T-helper 1 cell (primary cell): ENCODE measurements at regions not wholly inside any gene's neighbourhood (a gene's known extent, or its start where the extent isn't known, plus 50 kb on each side); places are given as distances from the start of the nearest gene placed in this dataset.
"Not testable (repeated sequence)": the region's sequence is repeated elsewhere in the genome, so short reads cannot be mapped to it uniquely, and the experiment has no call there.

Source experiments
- DNase-seq, 5 donors: peaks; one replicate each; pipeline ENCODE4 v3.0.0-alpha.2; 2012 to 2020

DNA sequence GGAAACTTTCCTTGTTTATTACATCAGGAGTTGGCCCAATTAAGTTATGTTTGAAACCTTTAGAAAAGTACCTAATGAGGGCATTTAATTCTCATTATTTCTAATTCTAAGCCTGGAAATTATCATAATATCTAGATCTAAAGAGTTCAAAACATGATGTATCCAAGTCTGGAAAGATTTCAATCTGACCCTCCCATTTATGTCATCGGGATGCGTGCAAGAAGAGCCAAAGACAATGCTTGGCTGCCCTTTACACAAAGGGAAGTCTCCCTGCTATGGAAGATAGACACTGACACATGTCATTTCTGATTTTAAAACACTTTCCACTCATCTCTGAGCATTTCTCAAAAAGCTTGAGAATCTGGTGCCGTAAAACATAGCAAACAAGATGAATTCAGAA is 222.4 kb downstream of the ANTXR2 start:
- DNase-seq, result no peak

DNA sequence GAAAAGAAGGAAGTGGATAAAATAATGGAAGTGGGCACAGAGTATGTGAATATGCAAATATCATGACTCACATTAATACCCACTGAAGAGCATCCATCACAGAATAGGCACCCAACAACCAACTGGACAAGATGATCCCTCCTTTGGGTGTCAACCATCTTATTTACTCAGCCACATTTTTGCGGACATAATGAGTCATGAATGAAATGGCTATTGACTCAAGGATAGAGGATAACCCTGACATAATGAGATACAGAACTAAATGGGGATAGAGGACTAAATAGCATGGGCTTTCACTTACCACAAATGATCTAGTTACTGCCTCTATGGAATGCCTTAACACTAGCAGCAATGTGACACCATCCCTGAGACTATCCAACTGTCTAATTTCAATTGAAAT is 224.7 kb downstream of the ANTXR2 start:
- DNase-seq, result no peak

DNA sequence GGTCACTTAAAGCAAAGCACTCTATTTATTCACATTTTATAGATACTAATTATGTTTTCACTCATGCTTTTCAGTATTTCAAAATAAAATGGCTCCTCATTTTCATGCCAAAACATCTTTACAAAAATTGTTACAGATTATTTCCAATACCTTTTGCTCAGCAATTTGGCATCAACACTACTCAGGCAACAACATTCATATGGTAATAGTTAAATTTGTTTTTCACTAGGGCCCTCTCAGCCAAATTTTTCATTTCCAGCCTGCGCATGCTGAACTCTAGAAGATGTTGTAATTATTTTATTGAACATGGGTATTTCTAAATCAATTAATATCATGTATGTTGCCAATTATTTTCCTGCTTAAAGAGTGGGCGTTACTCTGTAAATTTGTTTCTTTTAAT is 225.6 kb downstream of the ANTXR2 start:
- no peak for DNase-seq

DNA sequence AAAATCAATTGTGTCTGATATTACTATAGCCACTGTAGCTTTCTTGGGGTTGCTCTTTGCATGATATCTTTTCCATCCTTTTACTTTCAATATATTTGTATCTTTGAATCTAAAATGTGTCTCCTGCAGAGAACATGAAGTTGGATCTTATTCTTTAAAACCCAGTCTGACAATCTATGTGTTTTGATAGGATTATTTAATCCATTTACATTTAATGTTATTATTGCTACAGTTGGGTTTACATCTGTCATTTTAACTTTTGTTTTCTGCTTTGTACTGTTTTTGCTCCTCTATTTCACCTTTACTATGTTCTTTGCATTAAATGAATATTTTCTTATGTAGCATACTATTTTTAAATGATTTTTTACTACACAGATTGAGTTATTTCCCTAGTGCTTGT is 230.9 kb downstream of the ANTXR2 start:
- no peak for DNase-seq

DNA sequence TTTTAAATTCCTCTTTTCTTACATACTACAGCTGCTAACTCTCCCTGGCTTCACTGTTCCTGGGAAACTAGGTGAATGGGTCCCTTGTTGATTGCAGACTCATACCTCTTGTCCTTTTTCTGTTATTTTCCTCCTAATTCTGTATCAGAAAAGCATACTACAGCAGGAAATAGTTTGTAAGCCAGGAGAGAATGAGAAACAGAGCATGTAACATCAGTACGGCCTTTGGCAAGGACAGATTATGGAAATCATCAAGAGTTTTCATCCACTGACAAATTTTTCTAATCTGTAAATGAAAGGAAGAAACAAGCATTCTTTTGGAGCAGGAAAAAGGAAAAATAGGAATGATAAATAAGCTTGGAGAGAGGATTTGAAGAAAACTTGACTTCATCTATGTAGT is 239.2 kb downstream of the ANTXR2 start:
- DNase-seq, result no peak

DNA sequence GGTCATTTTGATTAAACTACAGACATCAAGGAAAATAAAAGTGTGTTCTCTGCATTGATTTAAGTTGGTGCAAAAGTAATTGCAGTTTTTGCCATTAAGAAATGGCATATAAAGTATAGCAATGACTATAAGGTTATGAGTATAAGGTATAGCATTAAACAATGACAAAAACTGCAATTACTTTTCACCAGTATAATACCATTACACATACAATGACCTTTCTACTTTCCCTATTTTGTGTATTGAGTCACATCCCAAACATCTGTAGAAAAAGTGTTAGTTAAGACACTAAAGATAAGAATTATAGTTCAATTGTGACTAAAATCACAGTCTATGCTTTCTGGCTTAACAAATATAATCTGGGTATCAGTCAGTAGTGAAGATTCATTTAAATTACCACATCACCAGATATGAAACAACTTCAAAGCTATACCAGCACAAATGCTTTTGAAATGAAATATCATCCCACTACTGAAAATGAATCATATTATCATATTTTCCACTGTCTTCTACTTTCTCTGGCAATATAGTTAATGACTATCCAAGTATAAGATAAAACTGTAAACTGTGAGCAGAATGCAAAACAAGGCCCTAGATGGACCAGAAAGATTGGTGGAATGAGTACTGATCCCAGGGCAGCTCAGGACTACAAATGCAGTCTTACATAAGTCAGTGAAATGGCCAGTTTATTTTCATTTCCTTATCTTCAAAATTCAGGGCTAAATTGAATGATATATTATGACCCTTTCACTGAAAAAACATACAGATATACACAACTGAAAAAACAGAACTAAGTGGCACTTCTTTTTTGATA is 241.1 kb downstream of the ANTXR2 start:
- no peak for DNase-seq

DNA sequence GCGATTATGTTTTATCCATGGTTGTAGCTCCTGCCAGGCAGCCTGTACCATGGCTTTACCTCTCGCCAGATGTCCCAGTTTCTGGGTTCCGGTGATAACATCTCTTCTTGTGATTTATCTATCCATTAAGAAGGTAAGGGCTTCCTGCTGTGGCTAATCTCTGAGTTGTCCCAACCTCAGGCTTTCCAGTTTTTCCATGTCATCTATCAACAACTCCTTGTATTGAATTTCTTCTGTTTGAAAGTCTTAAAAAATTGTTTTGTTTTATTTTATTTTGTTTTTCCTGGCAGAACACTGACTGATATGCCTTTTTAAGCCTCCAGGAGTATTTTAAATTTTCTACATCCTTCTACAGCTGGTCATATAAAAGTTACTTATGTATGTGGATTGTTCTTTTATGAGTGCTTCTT is 241.9 kb downstream of the ANTXR2 start:
- DNase-seq, result no peak

DNA sequence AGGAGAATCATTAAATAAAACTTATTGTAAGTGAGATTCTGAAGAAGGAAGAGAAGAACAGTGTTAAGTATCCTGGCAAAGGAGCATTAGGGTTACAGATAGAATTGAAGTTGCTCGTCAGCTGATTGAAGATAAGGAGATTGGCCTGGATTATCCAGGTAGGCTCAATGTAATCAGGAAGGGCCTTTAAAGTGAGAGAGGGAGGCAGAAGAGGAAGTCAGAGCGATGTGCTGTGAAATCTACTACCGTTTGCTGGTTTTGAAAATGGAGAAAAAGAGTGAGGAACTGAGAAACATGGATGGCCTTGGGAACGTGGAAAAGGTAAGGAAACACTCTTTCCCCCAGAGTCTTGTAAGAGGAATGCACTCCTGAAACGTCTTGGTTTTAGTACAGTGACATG is 245.7 kb downstream of the ANTXR2 start:
- DNase-seq, result no peak

DNA sequence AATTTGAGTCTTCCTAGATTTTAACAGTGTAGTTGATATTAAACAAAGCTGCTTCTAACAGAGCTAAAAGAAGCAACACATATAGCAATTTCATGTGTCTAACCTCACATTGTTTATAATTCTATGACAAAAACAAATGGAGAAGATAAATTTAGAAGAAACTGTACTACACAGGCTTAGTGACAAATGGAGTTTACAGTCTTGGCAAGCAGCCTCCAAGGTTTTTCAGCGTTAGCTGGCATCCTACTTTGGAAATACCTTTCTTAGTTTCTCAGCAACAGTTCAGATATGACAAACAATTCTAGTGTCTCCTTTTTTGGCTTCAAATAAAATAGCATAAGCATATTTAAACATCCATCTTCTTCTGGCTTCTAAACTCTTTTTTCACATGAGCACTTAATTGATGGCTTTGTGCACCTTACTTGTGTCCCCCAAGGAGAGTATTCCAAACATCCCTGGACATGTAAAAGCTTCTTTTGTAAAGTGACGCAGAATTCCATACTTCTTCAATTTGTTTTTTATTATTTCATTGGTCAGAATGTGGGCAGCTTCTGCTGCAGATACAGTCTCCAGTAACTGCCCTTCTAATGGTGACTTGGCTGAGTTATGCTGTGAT is 249.8 kb downstream of the ANTXR2 start:
- DNase-seq, result no peak

DNA sequence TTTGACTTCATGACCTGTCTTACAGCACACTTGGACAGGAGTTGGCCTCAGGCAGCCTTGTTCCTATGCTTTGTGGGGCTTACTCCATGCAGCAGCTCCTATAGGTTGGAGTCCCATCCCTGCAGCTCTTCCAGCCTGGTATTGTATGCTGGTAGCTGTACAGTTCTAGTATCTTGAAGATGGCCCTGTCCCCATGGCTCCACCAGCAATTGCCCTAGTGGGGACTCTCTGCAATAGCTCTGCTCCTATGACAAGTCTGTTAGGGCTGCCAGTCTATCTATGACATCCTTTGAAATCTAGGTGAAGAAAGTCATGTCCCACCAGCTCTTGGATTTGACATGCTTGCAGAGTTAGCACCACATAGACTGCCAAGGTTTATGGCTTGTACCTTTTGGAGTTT is 252.6 kb downstream of the ANTXR2 start:
- DNase-seq, result no peak

DNA sequence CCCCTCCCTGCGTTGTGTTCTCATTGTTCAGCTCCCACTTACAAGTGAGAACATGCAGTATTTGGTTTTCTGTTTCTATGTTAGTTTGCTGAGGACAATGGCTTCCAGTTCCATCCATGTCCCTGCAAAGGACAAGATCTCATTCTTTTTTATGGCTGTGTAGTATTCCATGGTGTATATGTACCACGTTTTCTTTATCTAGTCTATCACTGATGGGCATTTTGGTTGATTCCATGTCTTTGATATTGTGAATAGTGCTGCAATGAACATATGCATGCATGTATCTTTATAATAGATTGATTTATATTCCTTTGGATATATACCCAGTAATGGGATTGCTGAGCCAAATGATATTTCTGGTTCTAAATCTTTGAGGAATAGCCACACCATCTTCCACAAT is 265.1 kb downstream of the ANTXR2 start:
- not testable (repeated sequence) for DNase-seq

DNA sequence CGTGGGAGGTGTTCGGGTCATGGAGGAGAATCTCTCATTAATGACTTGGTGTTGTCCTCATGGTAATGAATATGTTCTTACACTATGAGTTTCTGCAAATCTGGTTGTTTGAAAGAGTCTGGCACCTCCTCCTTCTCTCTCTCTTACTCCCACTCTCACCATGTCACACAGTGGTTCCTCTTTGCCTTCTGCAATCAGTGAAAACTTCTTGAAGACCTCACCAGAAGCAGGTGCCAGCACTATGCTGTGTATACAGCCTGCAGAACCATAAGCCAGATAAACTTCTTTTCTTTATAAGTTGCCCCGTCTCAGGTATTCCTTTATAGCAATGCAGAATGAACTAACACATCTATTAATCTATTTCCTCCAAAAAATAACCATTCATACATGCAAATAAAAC is 275.0 kb downstream of the ANTXR2 start:
- DNase-seq, result no peak

DNA sequence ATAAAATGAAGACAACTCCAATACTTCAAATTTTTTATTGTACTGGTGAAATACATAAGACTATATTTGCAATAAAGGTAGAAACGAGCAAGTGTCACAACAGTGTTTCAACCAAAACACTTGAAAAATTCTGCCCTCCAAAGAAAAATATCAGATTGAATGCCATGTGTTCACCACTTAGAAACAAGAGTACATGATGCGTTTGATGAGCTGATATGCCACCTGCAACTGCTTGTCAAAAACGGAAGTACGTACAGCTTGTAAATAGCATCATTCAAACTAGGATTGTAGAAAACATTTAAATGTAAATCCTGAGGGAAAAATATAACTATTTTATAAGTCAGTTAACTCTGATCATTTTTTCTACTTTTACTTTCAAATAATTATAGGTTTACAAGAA is 276.1 kb downstream of the ANTXR2 start:
- DNase-seq, result no peak

DNA sequence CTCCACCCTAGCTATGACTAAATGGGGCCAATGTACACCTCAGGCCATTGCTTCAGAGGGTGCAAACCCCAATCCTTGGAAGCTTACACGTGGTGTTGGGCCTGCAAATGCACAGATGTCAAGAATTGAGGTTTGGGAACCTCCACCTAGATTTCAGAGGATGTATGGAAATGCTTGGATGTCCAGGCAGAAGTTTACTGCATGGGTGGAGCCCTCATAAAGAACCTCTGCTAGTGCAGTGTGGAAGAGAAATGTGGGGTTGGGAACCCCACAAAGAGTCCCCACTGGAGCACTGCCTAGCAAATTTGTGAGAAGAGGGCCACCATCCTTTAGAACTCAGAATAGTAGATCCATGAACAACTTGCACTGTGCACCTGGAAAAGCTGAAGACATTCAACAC is 284.1 kb downstream of the ANTXR2 start:
- DNase-seq, result no peak

DNA sequence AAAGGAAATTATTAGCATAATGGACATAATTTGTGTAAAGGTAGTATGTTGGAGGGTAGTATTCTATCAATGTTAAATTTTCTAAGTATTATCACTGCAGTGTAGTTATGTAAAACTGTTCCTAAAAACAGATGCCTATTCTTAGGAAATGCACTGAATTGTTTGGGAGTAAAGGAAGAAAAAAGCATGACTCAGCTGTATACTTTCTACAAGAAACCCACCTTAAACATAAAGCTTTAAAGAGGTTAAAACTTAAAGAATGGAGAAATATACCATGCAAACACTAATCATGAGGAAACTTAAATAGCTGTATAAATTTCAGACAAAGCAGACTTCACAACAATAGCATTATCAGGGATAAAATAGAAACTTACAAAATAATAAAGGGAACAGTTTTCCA is 292.9 kb downstream of the ANTXR2 start:
- DNase-seq, result no peak

DNA sequence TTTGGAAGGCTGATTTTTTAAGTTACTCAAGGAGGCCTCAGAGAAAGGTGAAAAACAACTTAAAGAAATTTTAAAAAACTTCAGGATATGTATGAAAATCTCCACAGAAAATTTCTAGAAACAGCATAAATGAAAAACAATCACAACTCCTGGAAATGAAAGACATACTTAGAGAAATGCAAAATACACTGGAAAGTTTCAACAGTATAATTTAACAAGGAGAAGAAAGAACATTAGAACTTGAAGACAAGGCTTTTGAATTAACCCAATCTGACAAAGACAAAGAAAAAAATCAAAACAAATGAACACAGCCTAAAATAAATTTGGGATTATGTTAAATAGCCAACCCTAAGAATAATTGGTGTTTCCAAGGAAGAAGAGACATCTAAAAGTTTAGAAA is 300.5 kb downstream of the ANTXR2 start:
- DNase-seq, result no peak

DNA sequence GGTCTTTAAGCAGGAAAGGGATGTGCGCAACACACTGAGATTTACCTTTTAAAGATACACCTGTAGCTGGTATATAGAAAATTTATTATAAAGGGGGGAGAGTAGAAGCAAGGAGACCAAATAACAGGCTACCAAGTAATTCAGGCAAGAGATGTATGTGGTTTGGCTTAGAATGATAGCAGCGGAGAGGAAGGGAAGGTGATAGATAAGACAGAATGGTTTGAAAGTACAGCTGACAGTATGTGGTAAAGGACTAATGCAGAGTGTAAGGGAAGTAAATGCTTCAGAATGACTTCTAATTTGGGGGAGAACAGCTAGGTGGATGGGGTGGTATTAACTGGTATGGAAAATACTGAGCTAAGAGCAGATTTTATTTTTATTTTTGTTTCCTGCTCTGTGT is 308.9 kb downstream of the ANTXR2 start:
- no peak for DNase-seq

DNA sequence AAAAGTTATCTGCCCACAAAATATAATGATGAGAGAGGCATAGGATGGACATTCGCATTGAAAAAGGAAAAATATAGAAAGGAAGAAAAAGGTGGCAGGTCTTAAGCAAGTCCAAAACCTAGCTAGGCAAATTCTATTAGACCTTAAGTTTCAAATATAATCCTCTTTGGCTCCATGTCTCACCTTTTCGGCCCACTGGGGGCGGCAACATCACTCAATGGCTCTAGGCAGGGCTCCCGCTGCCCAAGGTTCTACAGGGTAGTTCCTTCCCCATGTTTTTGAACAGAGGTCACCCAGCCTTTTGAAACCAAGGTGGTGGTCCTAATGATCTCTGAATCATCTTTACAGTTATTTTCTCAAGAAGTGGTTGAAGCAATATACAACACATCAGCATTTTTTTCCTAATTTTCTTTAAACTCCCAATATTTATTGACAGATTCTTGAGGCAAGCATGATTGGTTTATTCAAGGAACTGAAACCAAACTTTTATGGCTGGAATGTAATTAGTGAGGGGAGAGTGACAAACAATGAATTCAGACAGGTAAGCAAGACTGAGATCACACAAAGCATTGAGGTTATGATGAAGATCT is 309.4 kb downstream of the ANTXR2 start:
- DNase-seq, result no peak

DNA sequence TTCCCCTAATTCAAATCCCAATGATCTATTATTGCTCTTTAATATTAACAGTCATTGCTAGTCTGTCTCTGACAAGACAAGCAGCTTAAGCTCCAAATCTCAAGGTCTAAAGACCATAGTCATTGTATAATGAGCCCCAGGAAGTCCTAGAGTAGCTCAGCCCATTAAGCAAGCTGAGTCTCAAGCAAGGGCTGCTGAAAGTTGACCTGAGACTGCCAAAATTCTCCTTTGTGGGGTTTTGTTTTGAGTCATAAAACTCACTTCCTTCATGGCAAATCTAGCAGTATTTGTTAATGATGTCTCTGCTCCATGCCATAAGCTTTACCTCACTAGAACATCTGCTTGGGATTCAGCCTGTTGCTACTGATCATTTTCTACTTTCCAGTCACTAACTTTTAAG is 313.2 kb downstream of the ANTXR2 start:
- DNase-seq, result no peak

DNA sequence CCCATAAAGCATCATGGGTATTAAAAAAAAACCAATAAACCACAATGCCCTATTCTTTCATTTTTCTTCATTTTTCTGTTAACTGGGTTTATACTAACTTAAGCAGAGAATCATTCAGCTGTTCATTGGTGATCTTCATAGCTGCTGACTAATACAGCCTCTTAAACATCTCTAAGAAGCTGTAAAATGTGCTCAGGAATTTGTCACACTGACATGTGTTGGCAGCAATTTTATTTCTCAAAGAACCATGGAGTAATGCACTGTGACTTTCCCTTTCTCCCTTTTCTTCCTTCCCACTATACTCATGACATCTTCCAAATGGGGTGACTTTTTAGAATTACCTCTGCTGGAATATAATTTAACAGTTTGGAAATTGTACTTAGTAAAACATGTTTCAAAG is 315.4 kb downstream of the ANTXR2 start:
- DNase-seq, result no peak

DNA sequence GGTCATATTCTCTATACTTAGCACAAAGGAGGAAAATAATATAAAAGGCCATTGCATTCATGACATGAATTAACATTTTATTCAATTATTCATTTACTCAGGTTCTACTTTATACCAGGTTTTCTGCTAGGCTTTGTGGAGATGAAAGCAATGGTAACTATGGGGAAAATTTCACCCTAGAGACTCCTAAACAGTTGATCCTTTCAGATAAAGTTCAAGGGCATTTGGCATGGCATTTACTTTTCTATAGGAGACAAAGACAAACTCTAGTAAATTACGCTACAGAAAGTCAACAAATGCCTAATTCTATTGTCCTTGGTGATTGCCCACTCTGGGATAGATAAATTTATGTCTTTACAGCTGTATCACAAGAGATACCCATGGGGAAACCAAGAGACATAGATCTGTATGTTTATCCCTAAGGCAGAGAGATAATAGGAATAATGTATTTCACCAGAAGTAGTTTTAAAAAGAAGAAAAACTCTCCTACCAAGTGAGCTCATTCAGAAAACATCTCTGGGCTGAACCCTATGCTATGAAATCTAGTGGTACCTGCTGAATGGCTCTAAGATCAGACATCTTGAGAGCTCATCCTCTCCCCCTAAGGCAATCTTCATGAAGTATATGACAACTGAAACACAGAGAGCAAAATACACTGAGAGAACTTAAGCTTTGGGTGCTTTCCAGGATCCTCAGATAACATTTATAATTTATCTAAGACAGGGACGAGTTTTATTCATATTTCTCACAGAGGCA is 316.7 kb downstream of the ANTXR2 start:
- no peak for DNase-seq

DNA sequence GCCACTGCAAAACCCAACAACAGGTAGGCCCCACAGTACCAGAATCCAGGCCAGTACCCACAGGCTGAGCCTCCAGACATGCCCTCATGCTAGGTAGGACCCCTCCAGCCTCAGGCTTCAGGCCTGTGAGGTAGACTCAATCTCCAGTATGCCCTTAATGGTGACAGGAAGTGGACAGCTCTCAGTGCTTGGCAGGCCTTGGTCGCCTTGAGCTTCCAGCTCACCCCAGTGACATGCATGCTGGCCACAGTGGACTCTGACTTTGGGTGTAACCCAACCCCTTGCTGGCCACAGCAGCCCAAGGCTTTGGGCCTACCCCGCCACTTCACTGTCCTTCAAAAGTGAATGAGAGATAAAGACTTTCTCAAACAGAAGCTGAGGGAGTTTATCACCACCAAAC is 324.2 kb downstream of the ANTXR2 start:
- no peak for DNase-seq

DNA sequence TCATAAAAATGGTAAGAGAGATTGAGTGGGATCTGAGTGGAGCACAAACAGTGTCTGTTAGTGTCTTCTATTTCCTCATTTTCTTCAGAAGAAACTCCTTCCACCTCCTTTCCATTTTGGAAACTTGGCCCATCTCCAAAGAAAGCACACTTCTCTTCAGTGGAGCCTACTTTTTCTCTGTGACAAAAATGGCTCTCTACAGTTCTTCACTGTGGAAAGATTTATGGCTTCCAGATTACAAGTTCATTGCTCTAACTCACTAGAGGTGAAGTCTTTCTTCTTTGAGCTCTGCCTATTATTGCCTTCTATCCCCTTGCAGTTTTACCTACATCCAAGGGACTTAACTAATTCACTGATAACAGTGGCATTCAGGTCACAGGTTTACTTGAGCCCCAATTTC is 325.8 kb downstream of the ANTXR2 start:
- DNase-seq, result no peak

DNA sequence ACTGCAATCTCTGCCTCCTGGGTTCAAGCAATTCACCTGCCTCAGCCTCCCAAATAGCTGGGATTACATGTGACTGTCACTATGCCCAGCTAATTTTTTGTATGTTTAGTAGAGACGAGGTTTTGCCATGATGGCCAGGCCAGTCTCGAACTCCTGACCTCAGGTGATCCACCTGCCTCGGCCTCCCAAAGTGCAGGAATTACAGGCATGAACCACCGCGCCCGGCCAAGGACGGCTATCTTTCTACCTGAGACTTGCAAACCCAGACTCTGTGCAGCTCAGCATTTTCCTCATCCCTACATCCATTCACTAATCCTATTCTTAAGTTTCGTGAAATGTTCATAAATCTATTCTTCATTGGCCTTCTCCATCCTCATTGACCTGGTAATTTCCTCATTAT is 330.0 kb downstream of the ANTXR2 start:
- no peak for DNase-seq
